Coronary artery (tissue), 2 donors: ENCODE measurements at regions not wholly inside any gene's neighbourhood (a gene's known extent, or its start where the extent isn't known, plus 50 kb on each side); places are given as distances from the start of the nearest gene placed in this dataset.

Experiments
- DNase-seq: peaks from one replicate; pipeline ENCODE4 v3.0.0-alpha.2; 2017; ENCODE audit warnings: low spot score
- H3K27ac ChIP-seq, 2 donors: fragments of 200-600 bp; sonication (generic); one replicate each; pipeline ENCODE4 v1.5.1; 2016 to 2019
- H3K4me3 ChIP-seq: fragments of 200-600 bp; sonication (generic); 2 replicates; pipeline ENCODE4 v1.5.1; 2016; ENCODE audit warnings: mild to moderate bottlenecking, moderate library complexity
- CTCF ChIP-seq: fragments of 200-600 bp; sonication (generic); IDR thresholded peaks from one replicate; pipeline ENCODE4 v1.5.1; 2019; ENCODE audit warnings: antibody characterized with exemption

GRCh38 chr13:48592688-48593049 lies 59.8 kb upstream of the RCBTB2 start:
- TF ChIP-seq CTCF, result no peak
- Histone ChIP-seq H3K4me3 (no peak overlapping the region), H3K27ac (no peak overlapping the region)
- no peak for DNase-seq

GRCh38 chr13:48593536-48593935 lies 60.2 kb upstream of the CYSLTR2 start:
- Histone ChIP-seq H3K27ac (no peak overlapping the region), H3K4me3 (no peak overlapping the region)
- no peak for DNase-seq
- no peak for TF ChIP-seq CTCF

DNA sequence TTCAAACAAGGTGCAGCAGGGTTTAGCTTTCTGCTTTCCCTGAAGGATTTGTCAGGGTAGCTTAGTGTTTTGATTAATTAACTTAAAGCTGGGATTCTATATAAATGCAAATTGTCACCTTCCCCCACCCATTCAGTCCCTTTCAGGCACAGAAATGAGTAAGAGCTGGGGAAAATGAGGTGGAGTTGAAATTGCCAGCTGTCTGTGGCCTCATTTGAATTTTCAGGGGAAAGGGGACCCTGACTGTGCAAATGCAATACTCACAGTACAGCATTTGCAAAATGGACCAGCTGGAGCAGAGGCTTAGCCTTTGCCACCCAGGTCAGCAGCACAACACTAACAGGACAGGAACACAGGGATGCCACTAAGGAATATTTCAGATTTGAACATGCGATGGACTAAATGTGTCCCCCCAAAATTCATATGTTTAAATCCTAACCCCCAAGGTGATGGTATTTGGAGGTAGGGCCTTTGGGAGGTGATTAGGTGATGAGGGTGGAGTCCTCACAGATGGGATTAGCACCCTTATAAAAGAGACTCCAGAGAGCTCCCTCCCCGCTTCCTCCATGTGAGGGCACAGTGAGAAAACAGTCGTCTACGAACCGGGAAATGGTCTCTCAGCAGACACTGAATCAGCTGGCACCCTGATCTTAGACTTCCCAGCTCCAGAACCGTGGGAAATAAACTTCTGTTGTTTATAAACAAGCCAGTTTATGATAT lies 59.5 kb upstream of the CYSLTR2 start:
- no peak for DNase-seq
- Histone ChIP-seq H3K4me3 (no peak overlapping the region), H3K27ac (no peak overlapping the region)
- TF ChIP-seq CTCF, result no peak

DNA sequence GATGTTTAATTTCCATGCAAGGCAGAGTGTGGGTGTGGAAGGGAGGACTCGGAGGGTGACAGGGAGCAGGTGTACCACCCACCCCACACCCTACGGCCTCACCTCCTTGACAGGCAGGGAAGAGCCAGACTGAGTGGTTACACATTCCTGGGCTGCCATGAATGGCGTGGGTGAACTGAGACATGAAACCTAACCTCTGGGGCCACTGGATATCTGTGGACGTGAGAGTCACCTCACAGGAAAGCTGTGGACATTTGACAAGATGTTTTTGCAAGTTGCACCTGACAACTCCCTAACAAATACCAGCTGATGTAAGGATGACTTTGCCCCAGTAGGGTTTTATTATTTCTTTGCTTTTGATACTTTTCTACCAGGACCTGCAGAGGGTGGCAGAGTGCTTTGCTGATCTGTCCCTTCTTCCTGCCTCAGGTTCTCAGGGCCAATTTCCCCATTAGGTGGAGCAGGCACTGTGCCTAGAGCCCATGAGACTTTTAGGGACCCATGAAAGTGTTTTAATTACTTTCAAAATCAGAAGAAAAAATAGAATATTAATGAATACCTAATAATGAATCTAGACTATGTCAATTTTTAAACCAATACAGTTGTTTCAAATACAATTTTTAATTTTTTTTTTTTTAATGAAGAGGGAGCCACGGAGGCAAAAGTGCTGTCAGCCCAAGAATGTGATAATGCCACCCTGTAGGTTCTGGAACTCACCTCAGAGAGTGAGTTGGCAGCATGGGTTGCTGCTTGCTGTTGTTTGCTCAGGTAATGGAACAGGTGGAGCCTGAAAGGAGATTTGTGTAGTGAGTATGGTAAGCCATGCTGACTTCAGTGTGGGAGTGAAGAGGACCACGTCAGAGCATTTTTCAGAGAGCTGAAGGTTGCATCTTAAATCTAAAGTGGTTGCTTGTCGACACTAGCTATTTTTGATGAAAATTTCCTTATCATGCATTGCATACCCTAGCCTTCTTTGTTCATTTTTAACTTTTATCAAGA lies 58.0 kb upstream of the CYSLTR2 start:
- no peak overlapping the region for H3K4me3 ChIP-seq
- no peak for DNase-seq
- peak; percentile 40 for TF ChIP-seq CTCF
- H3K27ac ChIP-seq, result no peak overlapping the region

DNA sequence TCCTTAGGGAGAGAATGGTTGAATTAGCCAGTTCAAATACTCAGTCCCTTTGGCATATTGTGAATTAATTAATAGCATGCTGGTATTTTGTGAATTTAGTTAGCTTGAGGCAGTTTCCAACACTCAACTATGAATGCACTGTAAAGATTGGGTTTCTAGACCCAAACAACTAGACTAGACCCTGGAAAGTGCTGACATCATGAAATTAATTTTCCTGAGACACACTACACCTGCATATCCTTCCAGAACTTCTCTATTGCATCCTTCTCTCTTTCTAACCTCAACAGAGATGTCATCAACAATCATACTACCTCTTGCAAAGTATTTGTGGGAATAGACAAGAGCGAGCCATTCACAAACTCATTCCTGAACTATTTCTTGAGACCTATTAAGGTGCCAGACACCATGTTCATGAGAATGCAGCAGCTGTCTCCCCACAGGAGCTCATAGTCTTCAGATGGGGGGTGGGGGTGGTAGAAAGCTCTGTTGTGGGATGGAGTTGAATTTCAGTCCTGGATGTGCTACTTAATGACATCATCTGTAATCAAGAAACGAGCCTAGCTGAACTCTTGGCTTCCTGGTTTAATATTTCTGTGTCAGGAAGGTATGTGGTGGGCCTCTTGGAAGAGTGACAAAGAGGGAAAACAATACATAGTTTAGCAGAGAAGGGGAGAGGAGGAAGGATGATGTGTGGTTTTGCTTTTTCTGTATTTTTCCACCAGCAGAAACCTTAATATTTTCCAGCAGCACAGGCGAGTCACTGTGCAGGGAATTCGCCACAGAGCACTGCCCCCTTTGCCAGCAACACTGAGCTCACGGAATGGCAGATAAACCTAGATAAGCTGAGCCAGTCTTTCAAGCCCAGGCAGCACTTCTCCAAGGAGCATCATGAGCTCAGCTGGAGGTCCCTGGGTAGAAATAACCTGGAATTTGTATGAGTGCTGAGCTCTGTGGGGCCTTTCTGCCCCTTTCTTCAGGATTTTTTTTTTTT lies 53.1 kb upstream of the CYSLTR2 start:
- no peak overlapping the region for H3K4me3 ChIP-seq
- TF ChIP-seq CTCF, result no peak
- DNase-seq, result no peak
- no peak overlapping the region for H3K27ac ChIP-seq

- H3K4me3 ChIP-seq, result no peak overlapping the region
- no peak overlapping the region for H3K27ac ChIP-seq
- no peak for TF ChIP-seq CTCF
- DNase-seq, result no peak
Measured at GRCh38 chr13:48602296-48603016, 51.3 kb upstream of the CYSLTR2 start.
